ENCODE measurements at regions not wholly inside any gene's neighbourhood (a gene's known extent, or its start where the extent isn't known, plus 50 kb on each side); places are given as distances from the start of the nearest gene placed in this dataset.

DNA sequence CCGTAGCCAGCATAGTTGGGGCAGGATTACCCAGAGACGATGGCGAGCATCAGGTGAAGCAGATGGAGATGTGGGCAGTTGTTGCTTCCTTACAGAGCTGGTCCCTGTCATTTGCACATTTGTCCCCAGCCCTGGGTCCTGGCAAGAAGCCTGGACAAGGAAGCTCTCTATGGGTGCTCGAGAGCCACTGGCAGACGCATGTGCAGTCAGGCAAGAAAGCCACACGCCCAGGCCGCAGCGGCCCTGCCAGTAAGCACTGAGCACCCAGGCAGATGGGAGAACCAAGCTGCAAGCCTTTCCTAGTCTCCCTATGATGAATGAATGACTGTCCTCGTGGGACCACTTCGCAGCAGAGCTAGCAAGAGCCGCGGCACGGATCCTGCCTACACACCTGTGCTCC lies 182.8 kb downstream of the FOXO1 start:
- no peak for ATAC-seq
- Histone ChIP-seq H3K4me1 (replicated peaks in 1 of 2; ENCODE audit: control insufficient read depth in 2 of 2, insufficient read depth in 2 of 2, low read length in 2 of 2) (no peaks in the 10 kb centered on the region), H3K9ac (ENCODE audit: insufficient read depth in 1 of 2, low read depth in 2 of 2, low read length in 2 of 2) (no peak overlapping the region), H3K27ac (ENCODE audit: extremely low read depth, low read depth, low read length) (no peak overlapping the region), H3K4me3 (no peak overlapping the region), H3K4me2 (ENCODE audit: insufficient read depth, low read length) (no peak overlapping the region), H3K36me3 (ENCODE audit: control insufficient read depth, insufficient read depth, low read length) (no peaks in the 10 kb centered on the region), H3K9me3 (replicated peaks; ENCODE audit: control insufficient read depth, insufficient read depth, low read depth, low read length) (no peaks in the 10 kb centered on the region), H3K79me2 (ENCODE audit: control insufficient read depth, insufficient read depth, low read length) (no peaks in the 10 kb centered on the region), H3K27me3 (ENCODE audit: control insufficient read depth in 2 of 2, insufficient read depth in 2 of 2, low read length in 2 of 2) (peaks cover 0 to 56% of the 10 kb centered on the region in 2 experiments; a peak in 4 of 5 replicates), H2AFZ (ENCODE audit: low read depth, low read length) (no peak overlapping the region), H4K20me1 (replicated peaks; ENCODE audit: control insufficient read depth, insufficient read depth, low read length) (no peaks in the 10 kb centered on the region), H3K9me1 (ENCODE audit: control insufficient read depth, insufficient read depth, low read length) (no peaks in the 10 kb centered on the region)
- in situ Hi-C loops (cut with MboI) (no loop called here), intact Hi-C loops (cut with micrococcal nuclease) (no loop called here)
- DNase-seq (ENCODE audit: extremely low read depth in 1 of 4, low spot score in 3 of 4), result no peak
- ChIA-PET CTCF (ENCODE audit: low intra/inter-chr PET ratio) (no interaction called here), POLR2A (no interaction called here)
- WGBS (ENCODE audit: insufficient coverage, low coverage, missing lambda C conversion rate), result 0% methylated on average over 8 of the region's 13 CpGs
- no peak for FAIRE-seq
- TF ChIP-seq ZBTB1 (CRISPR knock-in tag; IDR thresholded peaks at IDR 0.05; ENCODE audit: borderline replicate concordance, low read depth), result no peak
- BruUV-seq (replicated peaks), result no TSS peak

DNA sequence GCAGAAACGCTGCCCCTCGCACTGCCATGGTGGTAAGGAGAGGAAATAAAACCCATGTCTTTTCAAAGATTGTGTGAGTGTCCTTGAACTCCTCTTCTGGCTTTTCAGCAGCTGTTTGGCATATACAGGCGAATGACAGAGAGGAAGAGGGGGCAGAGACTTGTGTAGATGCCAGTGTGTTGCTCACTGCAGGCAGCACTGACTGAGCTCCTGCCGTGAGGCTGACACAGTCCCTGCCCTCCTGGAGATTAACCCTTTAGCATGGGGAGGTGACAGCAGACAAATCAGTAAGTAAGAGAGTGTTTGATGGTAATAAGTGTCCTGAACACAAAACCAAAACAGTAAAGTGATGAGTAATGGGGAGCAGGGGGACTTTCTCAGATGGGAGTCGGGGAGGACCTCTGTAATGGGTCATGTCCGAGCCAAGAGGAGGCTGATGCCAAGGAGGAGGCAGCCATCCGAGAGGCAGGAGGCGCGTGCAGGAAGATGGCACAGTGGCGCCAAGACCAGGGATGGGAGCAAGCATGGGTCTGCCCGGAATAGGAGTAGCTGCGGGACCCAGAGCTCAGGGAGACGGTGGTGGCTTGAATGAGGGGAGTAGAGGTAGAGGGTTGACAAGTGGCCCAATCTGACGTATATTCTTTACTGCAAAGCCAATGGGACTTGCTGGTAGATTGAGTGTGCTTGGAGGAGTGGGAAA lies 182.2 kb downstream of the FOXO1 start:
- Histone ChIP-seq H3K4me1 (replicated peaks in 1 of 2; ENCODE audit: control insufficient read depth in 2 of 2, insufficient read depth in 2 of 2, low read length in 2 of 2) (no peaks in the 10 kb centered on the region), H3K27me3 (ENCODE audit: control insufficient read depth in 2 of 2, insufficient read depth in 2 of 2, low read length in 2 of 2) (peaks cover 0 to 60% of the 10 kb centered on the region in 2 experiments; a peak in 3 of 5 replicates), H3K9me3 (replicated peaks; ENCODE audit: control insufficient read depth, insufficient read depth, low read depth, low read length) (no peaks in the 10 kb centered on the region), H3K9ac (ENCODE audit: insufficient read depth in 1 of 2, low read depth in 2 of 2, low read length in 2 of 2) (no peak overlapping the region), H3K9me1 (ENCODE audit: control insufficient read depth, insufficient read depth, low read length) (no peaks in the 10 kb centered on the region), H4K20me1 (replicated peaks; ENCODE audit: control insufficient read depth, insufficient read depth, low read length) (no peaks in the 10 kb centered on the region), H3K4me2 (ENCODE audit: insufficient read depth, low read length) (no peak overlapping the region), H3K36me3 (ENCODE audit: control insufficient read depth, insufficient read depth, low read length) (no peaks in the 10 kb centered on the region), H2AFZ (ENCODE audit: low read depth, low read length) (no peak overlapping the region), H3K27ac (ENCODE audit: extremely low read depth, low read depth, low read length) (no peak overlapping the region), H3K4me3 (no peak overlapping the region), H3K79me2 (ENCODE audit: control insufficient read depth, insufficient read depth, low read length) (no peaks in the 10 kb centered on the region)
- CTCF ChIA-PET (ENCODE audit: low intra/inter-chr PET ratio), result no interaction called here
- WGBS (ENCODE audit: insufficient coverage, low coverage, missing lambda C conversion rate), result 0% methylated on average over 12 of the region's 14 CpGs
- ATAC-seq (no peak), FAIRE-seq (no peak), DNase-seq (ENCODE audit: extremely low read depth in 1 of 4, low spot score in 3 of 4) (no peak)
- in situ Hi-C loops (cut with MboI), result no loop called here
- no TSS peak for BruUV-seq (replicated peaks)
- intact Hi-C loops (cut with micrococcal nuclease), result no loop called here
- POLR2A ChIA-PET, result no interaction called here
- TF ChIP-seq THAP7 (CRISPR knock-in tag; IDR thresholded peaks at IDR 0.05) (no peak), ETV1 (tag; conservative IDR thresholded peaks at IDR 0.05; ENCODE audit: low read depth) (no peak), ZNF830 (CRISPR knock-in tag; IDR thresholded peaks at IDR 0.05) (no peak), TRIM24 (IDR thresholded peaks at IDR 0.05) (no peak), EP300 (IDR thresholded peaks at IDR 0.05; ENCODE audit: low read length) (no peak), ARID2 (IDR thresholded peaks at IDR 0.05) (no peak), ZC3H4 (CRISPR knock-in tag; IDR thresholded peaks at IDR 0.05; ENCODE audit: borderline replicate concordance) (no peak), SIX5 (IDR thresholded peaks at IDR 0.05; ENCODE audit: borderline replicate concordance in 1 of 2, insufficient read depth in 1 of 2, low read depth in 1 of 2, low read length in 2 of 2) (no peak), NFIX (CRISPR knock-in tag; IDR thresholded peaks at IDR 0.05; ENCODE audit: low read depth) (no peak), DPF2 (IDR thresholded peaks at IDR 0.05) (no peak), TCF7 (IDR thresholded peaks at IDR 0.05; ENCODE audit: borderline replicate concordance) (no peak)
- TF ChIP-seq, protein P1, sequence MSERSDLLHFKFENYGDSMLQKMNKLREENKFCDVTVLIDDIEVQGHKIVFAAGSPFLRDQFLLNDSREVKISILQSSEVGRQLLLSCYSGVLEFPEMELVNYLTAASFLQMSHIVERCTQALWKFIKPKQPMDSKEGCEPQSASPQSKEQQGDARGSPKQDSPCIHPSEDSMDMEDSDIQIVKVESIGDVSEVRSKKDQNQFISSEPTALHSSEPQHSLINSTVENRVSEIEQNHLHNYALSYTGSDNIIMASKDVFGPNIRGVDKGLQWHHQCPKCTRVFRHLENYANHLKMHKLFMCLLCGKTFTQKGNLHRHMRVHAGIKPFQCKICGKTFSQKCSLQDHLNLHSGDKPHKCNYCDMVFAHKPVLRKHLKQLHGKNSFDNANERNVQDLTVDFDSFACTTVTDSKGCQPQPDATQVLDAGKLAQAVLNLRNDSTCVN (CRISPR knock-in tag; IDR thresholded peaks at IDR 0.05), result no peak
- TF ChIP-seq, protein P2, sequence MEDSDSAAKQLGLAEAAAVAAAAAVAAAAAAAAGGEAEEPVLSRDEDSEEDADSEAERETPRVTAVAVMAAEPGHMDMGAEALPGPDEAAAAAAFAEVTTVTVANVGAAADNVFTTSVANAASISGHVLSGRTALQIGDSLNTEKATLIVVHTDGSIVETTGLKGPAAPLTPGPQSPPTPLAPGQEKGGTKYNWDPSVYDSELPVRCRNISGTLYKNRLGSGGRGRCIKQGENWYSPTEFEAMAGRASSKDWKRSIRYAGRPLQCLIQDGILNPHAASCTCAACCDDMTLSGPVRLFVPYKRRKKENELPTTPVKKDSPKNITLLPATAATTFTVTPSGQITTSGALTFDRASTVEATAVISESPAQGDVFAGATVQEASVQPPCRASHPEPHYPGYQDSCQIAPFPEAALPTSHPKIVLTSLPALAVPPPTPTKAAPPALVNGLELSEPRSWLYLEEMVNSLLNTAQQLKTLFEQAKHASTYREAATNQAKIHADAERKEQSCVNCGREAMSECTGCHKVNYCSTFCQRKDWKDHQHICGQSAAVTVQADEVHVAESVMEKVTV (CRISPR knock-in tag; IDR thresholded peaks at IDR 0.05), result no peak
